ENCODE measurements at regions not wholly inside any gene's neighbourhood (a gene's known extent, or its start where the extent isn't known, plus 50 kb on each side); places are given as distances from the start of the nearest gene placed in this dataset.

- H3K4me3 ChIP-seq (ENCODE audit: low read depth, low read length), result no peak overlapping the region
- TF ChIP-seq CTCF (IDR thresholded peaks at IDR 0.05; ENCODE audit: low read depth, low read length), result no peak
These were observed 468.0 kb upstream of the IL12A start for GRCh38 chr3:159520638-159521037.

- no peak for TF ChIP-seq CTCF (IDR thresholded peaks at IDR 0.05; ENCODE audit: low read depth, low read length)
- H3K4me3 ChIP-seq (ENCODE audit: low read depth, low read length), result no peak overlapping the region
These were observed 466.4 kb upstream of the IL12A start for GRCh38 chr3:159522276-159522675.

GRCh38 chr3:159528251-159528895 is 460.3 kb upstream of the IL12A start:
- TF ChIP-seq CTCF (IDR thresholded peaks at IDR 0.05; ENCODE audit: low read depth, low read length), result no peak
- no peak overlapping the region for H3K4me3 ChIP-seq (ENCODE audit: low read depth, low read length)

- no peak for TF ChIP-seq CTCF (IDR thresholded peaks at IDR 0.05; ENCODE audit: low read depth, low read length)
- no peak overlapping the region for H3K4me3 ChIP-seq (ENCODE audit: low read depth, low read length)
These were observed 456.1 kb upstream of the IL12A start for GRCh38 chr3:159532577-159532976.

- TF ChIP-seq CTCF (IDR thresholded peaks at IDR 0.05; ENCODE audit: low read depth, low read length), result no peak
- H3K4me3 ChIP-seq (ENCODE audit: low read depth, low read length), result no peak overlapping the region
These were observed 454.1 kb upstream of the IL12A start for GRCh38 chr3:159534496-159534895.

GRCh38 chr3:159536876-159537275 is 451.8 kb upstream of the IL12A start:
- TF ChIP-seq CTCF (IDR thresholded peaks at IDR 0.05; ENCODE audit: low read depth, low read length), result no peak
- H3K4me3 ChIP-seq (ENCODE audit: low read depth, low read length), result no peak overlapping the region

GRCh38 chr3:159538507-159538906 is 450.1 kb upstream of the IL12A start:
- H3K4me3 ChIP-seq (ENCODE audit: low read depth, low read length), result no peak overlapping the region
- no peak for TF ChIP-seq CTCF (IDR thresholded peaks at IDR 0.05; ENCODE audit: low read depth, low read length)

All from WI38 (cell line).